ENCODE measurements at regions not wholly inside any gene's neighbourhood (a gene's known extent, or its start where the extent isn't known, plus 50 kb on each side); places are given as distances from the start of the nearest gene placed in this dataset.

- Histone ChIP-seq H3K23me2 (ENCODE audit: insufficient read length, low read depth, low read length, poor library complexity, severe bottlenecking) (no peaks in the 10 kb centered on the region), H3K4me2 (ENCODE audit: insufficient read depth, insufficient read length, low read length) (no peak overlapping the region), H2BK20ac (ENCODE audit: low read depth, low read length, poor library complexity, severe bottlenecking) (no peak overlapping the region), H3K9ac (ENCODE audit: extremely low read depth, insufficient read length, low read length) (no peak overlapping the region), H4K8ac (replicated peaks; ENCODE audit: insufficient read length, low read depth, low read length) (no peak overlapping the region), H3K79me1 (ENCODE audit: insufficient read depth, low read depth, low read length, poor library complexity, severe bottlenecking) (no peaks in the 10 kb centered on the region), H3K9me3 (ENCODE audit: control insufficient read depth, low read depth, low read length) (no peaks in the 10 kb centered on the region), H4K5ac (ENCODE audit: insufficient read length, low read depth, low read length) (no peak overlapping the region), H3K23ac (ENCODE audit: insufficient read length, low read depth, low read length) (no peak overlapping the region), H2AFZ (ENCODE audit: low read length) (no peak overlapping the region), H3K14ac (ENCODE audit: insufficient read depth, low read length) (no peak overlapping the region), H2AK5ac (ENCODE audit: insufficient read length, low read length) (no peak overlapping the region), H2BK120ac (ENCODE audit: low read depth, low read length, poor library complexity, severe bottlenecking) (no peak overlapping the region), H4K20me1 (ENCODE audit: control insufficient read depth, insufficient read depth, insufficient read length) (no peaks in the 10 kb centered on the region), H3T11ph (ENCODE audit: low read length) (no peak overlapping the region), H2BK15ac (ENCODE audit: low read depth, low read length) (no peak overlapping the region), H3K18ac (ENCODE audit: insufficient read length, low read depth, low read length) (no peak overlapping the region), H4K91ac (ENCODE audit: insufficient read length, low read depth, low read length) (no peak overlapping the region), H3K4ac (ENCODE audit: low read depth, low read length) (no peak overlapping the region), H3K27ac (ENCODE audit: insufficient read length, low read depth, low read length) (no peak overlapping the region), H3K27me3 (ENCODE audit: insufficient read depth, low read length) (no peaks in the 10 kb centered on the region), H3K4me1 (ENCODE audit: insufficient read depth, low read length) (no peaks in the 10 kb centered on the region), H3K56ac (ENCODE audit: insufficient read length, low read depth, low read length) (no peak overlapping the region), H3K79me2 (ENCODE audit: insufficient read depth, low read length) (no peaks in the 10 kb centered on the region), H2BK12ac (ENCODE audit: insufficient read length, low read depth, low read length) (no peak overlapping the region), H2BK5ac (ENCODE audit: insufficient read length, low read length) (no peak overlapping the region)
- WGBS (ENCODE audit: extremely low coverage, insufficient read length, low lambda C conversion rate), result no CpG with 5 or more reads among the region's 1 CpG
- Mint-ChIP-seq H3K27me3 (ENCODE audit: low read depth) (peaks cover 23% of the 10 kb centered on the region), H3K4me3 (no peak overlapping the region), H3K36me3 (ENCODE audit: insufficient read depth in 1 of 3, low read depth in 3 of 3) (no peaks in the 10 kb centered on the region; a peak in 1 of 7 replicates), H3K4me1 (no peaks in the 10 kb centered on the region), H3K27ac (no peak overlapping the region), H3K9me3 (peaks cover 0 to 3% of the 10 kb centered on the region in 2 experiments; a peak in 1 of 5 replicates)
- TF ChIP-seq, protein P1, sequence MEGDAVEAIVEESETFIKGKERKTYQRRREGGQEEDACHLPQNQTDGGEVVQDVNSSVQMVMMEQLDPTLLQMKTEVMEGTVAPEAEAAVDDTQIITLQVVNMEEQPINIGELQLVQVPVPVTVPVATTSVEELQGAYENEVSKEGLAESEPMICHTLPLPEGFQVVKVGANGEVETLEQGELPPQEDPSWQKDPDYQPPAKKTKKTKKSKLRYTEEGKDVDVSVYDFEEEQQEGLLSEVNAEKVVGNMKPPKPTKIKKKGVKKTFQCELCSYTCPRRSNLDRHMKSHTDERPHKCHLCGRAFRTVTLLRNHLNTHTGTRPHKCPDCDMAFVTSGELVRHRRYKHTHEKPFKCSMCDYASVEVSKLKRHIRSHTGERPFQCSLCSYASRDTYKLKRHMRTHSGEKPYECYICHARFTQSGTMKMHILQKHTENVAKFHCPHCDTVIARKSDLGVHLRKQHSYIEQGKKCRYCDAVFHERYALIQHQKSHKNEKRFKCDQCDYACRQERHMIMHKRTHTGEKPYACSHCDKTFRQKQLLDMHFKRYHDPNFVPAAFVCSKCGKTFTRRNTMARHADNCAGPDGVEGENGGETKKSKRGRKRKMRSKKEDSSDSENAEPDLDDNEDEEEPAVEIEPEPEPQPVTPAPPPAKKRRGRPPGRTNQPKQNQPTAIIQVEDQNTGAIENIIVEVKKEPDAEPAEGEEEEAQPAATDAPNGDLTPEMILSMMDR (conservative IDR thresholded peaks at IDR 0.05), result no peak
- DNase-seq, result no peak
Measured at GRCh38 chr1:34365295-34365694, 188.6 kb downstream of the C1orf94 start.

All from H9 (cell line).